A549 (cell line): ENCODE measurements at regions not wholly inside any gene's neighbourhood (a gene's known extent, or its start where the extent isn't known, plus 50 kb on each side); places are given as distances from the start of the nearest gene placed in this dataset.

Experiments
- ATAC-seq, 2 experiments: fragments of 200-7000 bp in 1 of 2; fragments of >200 bp in 1 of 2; cut with Nextera tagmentation in 1 of 2; cut with Tn5 transposase in 1 of 2; 3 replicates each; pipeline versions ENCODE4 v1.8.0 to v1.9.1; 2018 to 2020; ENCODE audit warnings: mild to moderate bottlenecking in 1 of 2, moderate library complexity in 1 of 2
- CTCF ChIA-PET: fragments of 300-600 bp; sonication (Branson Sonifier 250); formaldehyde crosslinking; extraction: SDS; loops from one replicate; lab custom pipeline; 2021; ENCODE audit warnings: antibody characterized with exemption, inconsistent platforms; lab: Yijun Ruan, JAX
- POLR2A ChIA-PET: fragments of 350-600 bp; formaldehyde crosslinking; extraction: SDS; loops from one replicate; lab custom pipeline; 2021; ENCODE audit warnings: antibody characterized with exemption, inconsistent platforms; lab: Yijun Ruan, JAX
- DNase-seq, 2 experiments: peaks; one replicate each; pipeline versions ENCODE4 v3.0.0 to v3.0.0-alpha.2; 2011 to 2016; ENCODE audit warnings: low read depth in 1 of 2, low spot score in 1 of 2
- FAIRE-seq: peaks from 2 replicates; lab custom pipeline; 2011; peaks lifted over from hg19 to GRCh38; lab: Jason Lieb, UNC
- H3K27ac ChIP-seq, 2 experiments: fragments of >200 bp; sonication (Bioruptor Twin); formaldehyde crosslinking; 3 replicates each; pipeline ENCODE4 v1.5.1; 2016 to 2017
- H3K4me1 ChIP-seq: fragments of >200 bp; sonication (Bioruptor Twin); formaldehyde crosslinking; 3 replicates; pipeline ENCODE4 v1.6.1; 2016
- H3K4me2 ChIP-seq: fragments of >200 bp; sonication (Bioruptor Twin); formaldehyde crosslinking; 3 replicates; pipeline ENCODE4 v1.6.1; 2016
- H3K4me3 ChIP-seq: fragments of >200 bp; sonication (Bioruptor Twin); formaldehyde crosslinking; 3 replicates; pipeline ENCODE4 v1.5.1; 2016
- H3K9me3 ChIP-seq: fragments of >200 bp; sonication (Bioruptor Twin); formaldehyde crosslinking; 3 replicates; pipeline ENCODE4 v1.6.1; 2016
- BCL3 ChIP-seq: fragments of >200 bp; sonication (Bioruptor Twin); formaldehyde crosslinking; IDR thresholded peaks from 3 replicates; pipeline ENCODE4 v1.6.1; 2016
- BHLHE40 ChIP-seq: IDR thresholded peaks from 2 replicates; pipeline ENCODE4 v1.6.1; 2012; ENCODE audit warnings: low read depth, low read length, inconsistent platforms
- CBX2 ChIP-seq: fragments of 200-600 bp; sonication (generic); IDR thresholded peaks from 2 replicates; pipeline ENCODE4 v1.6.1; 2016; ENCODE audit warnings: low read depth, mild to moderate bottlenecking, borderline replicate concordance
- CEBPB ChIP-seq, 2 experiments: fragments of >200 bp in 1 of 2; sonication (Bioruptor Twin) in 1 of 2; formaldehyde crosslinking in 1 of 2; IDR thresholded peaks; 2 replicates each; pipeline ENCODE4 v1.6.1; 2012 to 2016
- CHD4 ChIP-seq: fragments of 200-600 bp; sonication (generic); IDR thresholded peaks from 2 replicates; pipeline ENCODE4 v1.6.1; 2016; ENCODE audit warnings: antibody characterized with exemption, mild to moderate bottlenecking, borderline replicate concordance
- EHF ChIP-seq: fragments of 250-450 bp; sonication (Bioruptor Pico); IDR thresholded peaks from 2 replicates; pipeline ENCODE4 v1.5.0; 2020; ENCODE audit warnings: mild to moderate bottlenecking
- EHMT2 ChIP-seq: fragments of 200-600 bp; sonication (generic); IDR thresholded peaks from 2 replicates; pipeline ENCODE4 v1.6.1; 2016; ENCODE audit warnings: antibody characterized with exemption, low read depth, mild to moderate bottlenecking, moderate library complexity
- EP300 ChIP-seq, 2 experiments: fragments of >200 bp; sonication (Bioruptor Twin); formaldehyde crosslinking; IDR thresholded peaks; 2 replicates in 1 of 2; 3 replicates in 1 of 2; pipeline ENCODE4 v1.6.1; 2016 to 2017
- ESRRA ChIP-seq: fragments of 150-350 bp; IDR thresholded peaks from 2 replicates; pipeline ENCODE4 v1.6.1; 2014; ENCODE audit warnings: mild to moderate bottlenecking, low read length, borderline replicate concordance
- FOSB ChIP-seq: fragments of 250-450 bp; sonication (Bioruptor Pico); IDR thresholded peaks from 2 replicates; pipeline ENCODE4 v1.5.0; 2020; ENCODE audit warnings: mild to moderate bottlenecking, moderate library complexity
- FOSL2 ChIP-seq, 2 experiments: fragments of 450-650 bp in 1 of 2; fragments of >200 bp in 1 of 2; sonication (Bioruptor Twin) in 1 of 2; formaldehyde crosslinking; IDR thresholded peaks; 2 replicates each; pipeline versions ENCODE4 v1.5.0 to v1.6.1; 2016 to 2020; ENCODE audit warnings: mild to moderate bottlenecking in 1 of 2, moderate library complexity in 1 of 2
- FOXS1 ChIP-seq: fragments of 250-450 bp; sonication (Bioruptor Pico); IDR thresholded peaks from 2 replicates; pipeline ENCODE4 v1.5.0; 2020; ENCODE audit warnings: mild to moderate bottlenecking, moderate library complexity
- HDAC2 ChIP-seq: fragments of 200-600 bp; sonication (generic); IDR thresholded peaks from 2 replicates; pipeline ENCODE4 v1.6.1; 2016
- HMGXB4 ChIP-seq: fragments of 250-450 bp; sonication (Bioruptor Pico); IDR thresholded peaks from 2 replicates; pipeline ENCODE4 v1.5.0; 2021; ENCODE audit warnings: mild to moderate bottlenecking, moderate library complexity, borderline replicate concordance
- HOXB13 ChIP-seq: fragments of 250-450 bp; sonication (Bioruptor Pico); IDR thresholded peaks from 2 replicates; pipeline ENCODE4 v1.5.0; 2020; ENCODE audit warnings: low read depth, mild to moderate bottlenecking, moderate library complexity
- HOXB5 ChIP-seq: fragments of 250-450 bp; sonication (Bioruptor Pico); IDR thresholded peaks from 2 replicates; pipeline ENCODE4 v1.5.0; 2020; ENCODE audit warnings: mild to moderate bottlenecking, moderate library complexity
- KDM1A ChIP-seq: fragments of 200-600 bp; sonication (generic); IDR thresholded peaks from 2 replicates; pipeline ENCODE4 v1.6.1; 2016; ENCODE audit warnings: low read depth, mild to moderate bottlenecking
- KDM5A ChIP-seq: fragments of 200-600 bp; sonication (generic); IDR thresholded peaks from 2 replicates; pipeline ENCODE4 v1.6.1; 2016; ENCODE audit warnings: antibody characterized with exemption, mild to moderate bottlenecking
- MYC ChIP-seq: IDR thresholded peaks from 2 replicates; pipeline ENCODE4 v1.6.1; 2012; ENCODE audit warnings: mild to moderate bottlenecking, inconsistent platforms, low read length, improper control_type of control experiment, borderline replicate concordance
- NFE2L2 ChIP-seq: fragments of 150-350 bp; conservative IDR thresholded peaks from 2 replicates; pipeline ENCODE4 v1.6.1; 2014; ENCODE audit warnings: low read length
- PHF8 ChIP-seq: fragments of 200-600 bp; sonication (generic); IDR thresholded peaks from 2 replicates; pipeline ENCODE4 v1.6.1; 2016; ENCODE audit warnings: low read depth, mild to moderate bottlenecking, antibody characterized with exemption, moderate library complexity, borderline replicate concordance
- POLR2A ChIP-seq: IDR thresholded peaks from 2 replicates; pipeline ENCODE4 v1.6.1; 2012; ENCODE audit warnings: mild to moderate bottlenecking, low read length
- POLR2AphosphoS2 ChIP-seq: conservative IDR thresholded peaks from 2 replicates; pipeline ENCODE4 v1.6.1; 2012; ENCODE audit warnings: low read length, improper control_type of control experiment, inconsistent platforms
- RCOR1 ChIP-seq: fragments of 150-350 bp; IDR thresholded peaks from 2 replicates; pipeline ENCODE4 v1.6.1; 2014; ENCODE audit warnings: antibody characterized with exemption, low read length, low read depth
- RFX5 ChIP-seq: fragments of 450-650 bp; IDR thresholded peaks from 2 replicates; pipeline ENCODE4 v1.7.1; 2014; ENCODE audit warnings: antibody characterized with exemption, mild to moderate bottlenecking, moderate library complexity
- TFCP2L1 ChIP-seq: fragments of 250-450 bp; sonication (Bioruptor Pico); IDR thresholded peaks from 2 replicates; pipeline ENCODE4 v1.5.0; 2021; ENCODE audit warnings: mild to moderate bottlenecking
- ZFP36 ChIP-seq: fragments of 450-650 bp; IDR thresholded peaks from 2 replicates; pipeline ENCODE4 v1.6.1; 2014; ENCODE audit warnings: borderline replicate concordance; ENCODE audit not compliant: partially characterized antibody
- ZNF302 ChIP-seq: fragments of 250-450 bp; sonication (Bioruptor Pico); IDR thresholded peaks from 2 replicates; pipeline ENCODE4 v1.9.0; 2021; ENCODE audit warnings: inconsistent platforms, mild to moderate bottlenecking, moderate library complexity
- WGBS: methylation state at CpG from one replicate; pipeline ENCODE4 v1.1.6; 2017; ENCODE audit errors: missing lambda C conversion rate; 5-methylcytosine and 5-hydroxymethylcytosine counted together
- TF ChIP-seq, protein P1 (sequence below): fragments of 450-650 bp; IDR thresholded peaks from 2 replicates; pipeline ENCODE4 v1.6.1; 2014; ENCODE audit warnings: antibody characterized with exemption
- TF ChIP-seq, protein P2 (sequence below): fragments of >200 bp; sonication (Bioruptor Twin); formaldehyde crosslinking; IDR thresholded peaks from 3 replicates; pipeline ENCODE4 v1.5.1; 2016

DNA sequence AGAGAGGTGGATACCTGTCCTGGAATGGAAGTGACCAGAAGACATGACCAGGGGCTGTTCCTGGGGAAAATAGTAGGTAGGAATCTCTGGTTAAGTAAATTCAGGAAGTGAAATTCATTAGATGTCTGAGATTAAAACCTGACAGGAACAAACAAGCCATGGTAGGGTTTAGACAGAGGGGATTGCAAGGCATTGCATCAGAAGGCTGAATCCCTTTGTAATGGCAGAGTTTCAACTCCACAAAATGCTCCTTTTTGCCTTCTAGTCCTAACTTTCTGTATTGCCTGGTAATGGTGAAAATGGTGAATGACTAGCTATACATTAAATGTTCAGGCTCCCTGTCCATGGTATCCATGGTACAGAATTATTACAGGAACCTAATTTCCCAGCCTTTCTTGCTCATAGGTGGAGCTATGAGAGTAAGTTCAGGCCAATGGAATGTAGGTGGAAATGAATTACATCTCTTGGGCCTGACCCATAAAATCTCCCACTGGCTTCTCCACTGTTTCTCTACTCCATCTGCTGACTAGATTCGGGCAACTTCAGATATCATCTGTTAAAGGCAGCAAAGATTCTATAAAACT, 113.4 kb upstream of the CNTLN start:
- TF ChIP-seq POLR2AphosphoS2 (no peak), NFE2L2 (no peak), HDAC2 (no peak), BHLHE40 (no peak), RFX5 (no peak), EP300 (IDR thresholded peaks at IDR 0.05) (no peak), ZNF302 (CRISPR knock-in tag) (no peak), POLR2A (no peak), RCOR1 (no peak), EHMT2 (no peak), CHD4 (no peak), KDM1A (no peak), HOXB5 (CRISPR knock-in tag) (no peak), BCL3 (no peak), KDM5A (no peak), FOSB (CRISPR knock-in tag) (no peak), ESRRA (no peak)
- TF ChIP-seq, protein P1, sequence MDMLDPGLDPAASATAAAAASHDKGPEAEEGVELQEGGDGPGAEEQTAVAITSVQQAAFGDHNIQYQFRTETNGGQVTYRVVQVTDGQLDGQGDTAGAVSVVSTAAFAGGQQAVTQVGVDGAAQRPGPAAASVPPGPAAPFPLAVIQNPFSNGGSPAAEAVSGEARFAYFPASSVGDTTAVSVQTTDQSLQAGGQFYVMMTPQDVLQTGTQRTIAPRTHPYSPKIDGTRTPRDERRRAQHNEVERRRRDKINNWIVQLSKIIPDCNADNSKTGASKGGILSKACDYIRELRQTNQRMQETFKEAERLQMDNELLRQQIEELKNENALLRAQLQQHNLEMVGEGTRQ = no peak
- CTCF ChIA-PET = no interaction called here
- Histone ChIP-seq H3K27ac (no peak overlapping the region), H3K4me1 (no peaks in the 10 kb centered on the region), H3K9me3 (0 out of 3 replicates have a peak, but pooled peaks cover 2% of the 10 kb centered on the region), H3K4me3 (no peak overlapping the region), H3K4me2 (no peak overlapping the region; the same call in 2 of the 3 replicates)
- POLR2A ChIA-PET = no interaction called here
- DNase-seq (no peak), ATAC-seq (no peak), FAIRE-seq (no peak)
- WGBS = 56% methylated on average over 1 of the region's 1 CpG

- ChIA-PET CTCF (interaction anchor here (0.9 kb wide), 1 partner anchor 9 kb away, joined by 4 read pairs; no protein-coding TSS in a partner anchor), POLR2A (no interaction called here)
- Histone ChIP-seq H3K9me3 (no peaks in the 10 kb centered on the region), H3K4me3 (no peak overlapping the region), H3K27ac (no peak overlapping the region), H3K4me1 (no peaks in the 10 kb centered on the region), H3K4me2 (no peak overlapping the region)
- FAIRE-seq = no peak
- ATAC-seq = no peak
- no peak for DNase-seq
- TF ChIP-seq TFCP2L1 (CRISPR knock-in tag) (no peak), HOXB13 (CRISPR knock-in tag) (no peak), EHF (CRISPR knock-in tag) (no peak), BCL3 (no peak), ZFP36 (no peak), EP300 (IDR thresholded peaks at IDR 0.05) (no peak), RCOR1 (no peak), CBX2 (no peak), HMGXB4 (no peak), ZNF302 (CRISPR knock-in tag) (no peak), MYC (no peak), CEBPB (IDR thresholded peaks at IDR 0.05) (no peak), FOSL2 (IDR thresholded peaks at IDR 0.05) (no peak), FOSL2 (CRISPR knock-in tag; IDR thresholded peaks at IDR 0.05) (no peak), PHF8 (no peak), FOXS1 (no peak)
- TF ChIP-seq, protein P2, sequence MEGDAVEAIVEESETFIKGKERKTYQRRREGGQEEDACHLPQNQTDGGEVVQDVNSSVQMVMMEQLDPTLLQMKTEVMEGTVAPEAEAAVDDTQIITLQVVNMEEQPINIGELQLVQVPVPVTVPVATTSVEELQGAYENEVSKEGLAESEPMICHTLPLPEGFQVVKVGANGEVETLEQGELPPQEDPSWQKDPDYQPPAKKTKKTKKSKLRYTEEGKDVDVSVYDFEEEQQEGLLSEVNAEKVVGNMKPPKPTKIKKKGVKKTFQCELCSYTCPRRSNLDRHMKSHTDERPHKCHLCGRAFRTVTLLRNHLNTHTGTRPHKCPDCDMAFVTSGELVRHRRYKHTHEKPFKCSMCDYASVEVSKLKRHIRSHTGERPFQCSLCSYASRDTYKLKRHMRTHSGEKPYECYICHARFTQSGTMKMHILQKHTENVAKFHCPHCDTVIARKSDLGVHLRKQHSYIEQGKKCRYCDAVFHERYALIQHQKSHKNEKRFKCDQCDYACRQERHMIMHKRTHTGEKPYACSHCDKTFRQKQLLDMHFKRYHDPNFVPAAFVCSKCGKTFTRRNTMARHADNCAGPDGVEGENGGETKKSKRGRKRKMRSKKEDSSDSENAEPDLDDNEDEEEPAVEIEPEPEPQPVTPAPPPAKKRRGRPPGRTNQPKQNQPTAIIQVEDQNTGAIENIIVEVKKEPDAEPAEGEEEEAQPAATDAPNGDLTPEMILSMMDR = no peak
Observed at GRCh38 chr9:17019398-17019797, 115.4 kb upstream of the CNTLN start.
